Smooth muscle cell (in vitro differentiated cells): ENCODE measurements at regions not wholly inside any gene's neighbourhood (a gene's known extent, or its start where the extent isn't known, plus 50 kb on each side); places are given as distances from the start of the nearest gene placed in this dataset.

Experiments used
- DNase-seq: peaks from one replicate; lab custom pipeline; 2025; ENCODE audit not compliant: unreplicated experiment; lab: John Stamatoyannopoulos, UW
- H2AFZ ChIP-seq: fragments of 200-600 bp; sonication (generic); 2 replicates; pipeline ENCODE4 v1.6.0; 2016; ENCODE audit warnings: antibody characterized with exemption, low read depth, mild to moderate bottlenecking
- H3F3A ChIP-seq: fragments of 200-600 bp; sonication (generic); 2 replicates; pipeline ENCODE4 v1.6.0; 2017; ENCODE audit warnings: antibody characterized with exemption, low read depth
- H3K27ac ChIP-seq: fragments of 200-600 bp; sonication (generic); 2 replicates; pipeline ENCODE4 v1.5.1; 2016; ENCODE audit warnings: low read depth, mild to moderate bottlenecking
- H3K27me3 ChIP-seq: fragments of 200-600 bp; sonication (generic); 2 replicates; pipeline ENCODE4 v1.6.1; 2016; ENCODE audit warnings: low read depth, mild to moderate bottlenecking
- H3K36me3 ChIP-seq: fragments of 200-600 bp; sonication (generic); 2 replicates; pipeline ENCODE4 v1.5.1; 2016; ENCODE audit warnings: low read depth
- H3K4me1 ChIP-seq: fragments of 200-600 bp; sonication (generic); 2 replicates; pipeline ENCODE4 v1.5.1; 2016; ENCODE audit warnings: low read depth
- H3K4me2 ChIP-seq: fragments of 200-600 bp; sonication (generic); 2 replicates; pipeline ENCODE4 v1.6.0; 2016; ENCODE audit warnings: mild to moderate bottlenecking
- H3K4me3 ChIP-seq: fragments of 200-600 bp; sonication (generic); 2 replicates; pipeline ENCODE4 v1.5.1; 2016; ENCODE audit warnings: mild to moderate bottlenecking
- H3K79me2 ChIP-seq: fragments of 200-600 bp; sonication (generic); 2 replicates; pipeline ENCODE4 v1.6.0; 2016; ENCODE audit warnings: low read depth, mild to moderate bottlenecking
- H3K9ac ChIP-seq: fragments of 200-600 bp; sonication (generic); 2 replicates; pipeline ENCODE4 v1.6.0; 2016; ENCODE audit warnings: low read depth
- H3K9me3 ChIP-seq: fragments of 200-600 bp; sonication (generic); replicated peaks from 2 replicates; pipeline ENCODE4 v1.5.1; 2016; ENCODE audit warnings: low read depth
- H4K20me1 ChIP-seq: fragments of 200-600 bp; sonication (generic); 2 replicates; pipeline ENCODE4 v1.6.0; 2016; ENCODE audit warnings: low read depth
- CTCF ChIP-seq: fragments of 200-600 bp; sonication (generic); IDR thresholded peaks from 2 replicates; pipeline ENCODE4 v1.5.1; 2017; ENCODE audit warnings: borderline replicate concordance, mild to moderate bottlenecking, antibody characterized with exemption; ENCODE audit not compliant: insufficient read depth, poor library complexity, severe bottlenecking
- WGBS: methylation state at CpG from one replicate; pipeline ENCODE4 v1.1.7; 2016; ENCODE audit warnings: low lambda C conversion rate; 5-methylcytosine and 5-hydroxymethylcytosine counted together

- no peak overlapping the region for H3K9ac ChIP-seq
- no peaks in the 10 kb centered on the region for H3K36me3 ChIP-seq
- no peak overlapping the region for H3K4me3 ChIP-seq
- no peak overlapping the region for H3K4me2 ChIP-seq
- 90% methylated on average over 5 of the region's 5 CpGs for WGBS
- TF ChIP-seq CTCF = no peak
- H4K20me1 ChIP-seq = no peaks in the 10 kb centered on the region
- no peak overlapping the region for H3K27ac ChIP-seq
- no peaks in the 10 kb centered on the region for H3K27me3 ChIP-seq
- no peaks in the 10 kb centered on the region for H3F3A ChIP-seq
- no peaks in the 10 kb centered on the region for H3K9me3 ChIP-seq
- no peaks in the 10 kb centered on the region for H3K79me2 ChIP-seq
- no peak overlapping the region for H2AFZ ChIP-seq
- DNase-seq = no peak
- H3K4me1 ChIP-seq = no peaks in the 10 kb centered on the region
Measured at GRCh38 chr10:124280916-124281315, 137.8 kb downstream of the OAT start.

GRCh38 chr10:124279882-124280281, 138.8 kb downstream of the OAT start:
- TF ChIP-seq CTCF = no peak
- 90% methylated on average over 8 of the region's 8 CpGs for WGBS
- Histone ChIP-seq H3K36me3 (no peaks in the 10 kb centered on the region), H3K27me3 (no peaks in the 10 kb centered on the region), H3K79me2 (no peaks in the 10 kb centered on the region), H2AFZ (no peak overlapping the region), H3F3A (no peaks in the 10 kb centered on the region), H3K9me3 (no peaks in the 10 kb centered on the region), H3K4me1 (no peaks in the 10 kb centered on the region), H3K4me3 (no peak overlapping the region), H3K4me2 (no peak overlapping the region), H4K20me1 (no peaks in the 10 kb centered on the region), H3K27ac (no peak overlapping the region), H3K9ac (no peak overlapping the region)
- DNase-seq = no peak

- H4K20me1 ChIP-seq = no peaks in the 10 kb centered on the region
- H3K36me3 ChIP-seq = no peaks in the 10 kb centered on the region
- H2AFZ ChIP-seq = no peak overlapping the region
- no peaks in the 10 kb centered on the region for H3K79me2 ChIP-seq
- no peaks in the 10 kb centered on the region for H3K9me3 ChIP-seq
- no peak overlapping the region for H3K27ac ChIP-seq
- H3K4me1 ChIP-seq = no peaks in the 10 kb centered on the region
- H3K9ac ChIP-seq = no peak overlapping the region
- no peak for TF ChIP-seq CTCF
- H3K27me3 ChIP-seq = no peaks in the 10 kb centered on the region
- DNase-seq = no peak
- WGBS = 78% methylated on average over 2 of the region's 2 CpGs
- H3F3A ChIP-seq = no peaks in the 10 kb centered on the region
- no peak overlapping the region for H3K4me2 ChIP-seq
- H3K4me3 ChIP-seq = no peak overlapping the region
Measured at GRCh38 chr10:124279298-124279697, 139.4 kb downstream of the OAT start.

GRCh38 chr10:124278356-124278755, 140.4 kb downstream of the OAT start:
- H3K4me2 ChIP-seq = no peak overlapping the region
- no peaks in the 10 kb centered on the region for H3K27me3 ChIP-seq
- no peak for TF ChIP-seq CTCF
- H3K4me1 ChIP-seq = no peaks in the 10 kb centered on the region
- no peak overlapping the region for H3K4me3 ChIP-seq
- no peaks in the 10 kb centered on the region for H3K79me2 ChIP-seq
- no peak overlapping the region for H3K27ac ChIP-seq
- H3K36me3 ChIP-seq = no peaks in the 10 kb centered on the region
- no peaks in the 10 kb centered on the region for H4K20me1 ChIP-seq
- no peak for DNase-seq
- WGBS = 95% methylated on average over 5 of the region's 5 CpGs
- no peaks in the 10 kb centered on the region for H3K9me3 ChIP-seq
- no peak overlapping the region for H2AFZ ChIP-seq
- no peak overlapping the region for H3K9ac ChIP-seq
- no peaks in the 10 kb centered on the region for H3F3A ChIP-seq
